ENCODE measurements at regions not wholly inside any gene's neighbourhood (a gene's known extent, or its start where the extent isn't known, plus 50 kb on each side); places are given as distances from the start of the nearest gene placed in this dataset.

DNA sequence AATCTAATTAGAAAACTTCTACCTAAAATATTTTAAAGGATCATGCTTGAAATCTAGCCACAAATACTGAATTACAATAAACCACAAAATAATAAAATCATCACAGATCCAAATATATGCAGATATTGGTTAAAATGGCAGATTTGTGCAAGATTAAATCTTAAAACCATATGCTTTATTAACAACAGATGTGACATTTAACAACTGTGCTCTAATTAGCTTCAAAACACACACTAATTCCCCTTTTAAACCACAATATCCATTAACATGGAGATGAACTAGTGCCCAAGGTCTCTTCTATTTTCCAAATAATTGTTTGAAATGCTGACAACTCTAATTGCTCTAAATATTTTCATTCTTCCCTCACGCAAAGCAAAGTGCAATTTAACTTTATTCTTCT is 1530.3 kb downstream of the SI start:
- TF ChIP-seq POLR2A (IDR thresholded peaks at IDR 0.05) = no peak
- TF ChIP-seq, protein P1, sequence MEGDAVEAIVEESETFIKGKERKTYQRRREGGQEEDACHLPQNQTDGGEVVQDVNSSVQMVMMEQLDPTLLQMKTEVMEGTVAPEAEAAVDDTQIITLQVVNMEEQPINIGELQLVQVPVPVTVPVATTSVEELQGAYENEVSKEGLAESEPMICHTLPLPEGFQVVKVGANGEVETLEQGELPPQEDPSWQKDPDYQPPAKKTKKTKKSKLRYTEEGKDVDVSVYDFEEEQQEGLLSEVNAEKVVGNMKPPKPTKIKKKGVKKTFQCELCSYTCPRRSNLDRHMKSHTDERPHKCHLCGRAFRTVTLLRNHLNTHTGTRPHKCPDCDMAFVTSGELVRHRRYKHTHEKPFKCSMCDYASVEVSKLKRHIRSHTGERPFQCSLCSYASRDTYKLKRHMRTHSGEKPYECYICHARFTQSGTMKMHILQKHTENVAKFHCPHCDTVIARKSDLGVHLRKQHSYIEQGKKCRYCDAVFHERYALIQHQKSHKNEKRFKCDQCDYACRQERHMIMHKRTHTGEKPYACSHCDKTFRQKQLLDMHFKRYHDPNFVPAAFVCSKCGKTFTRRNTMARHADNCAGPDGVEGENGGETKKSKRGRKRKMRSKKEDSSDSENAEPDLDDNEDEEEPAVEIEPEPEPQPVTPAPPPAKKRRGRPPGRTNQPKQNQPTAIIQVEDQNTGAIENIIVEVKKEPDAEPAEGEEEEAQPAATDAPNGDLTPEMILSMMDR (IDR thresholded peaks at IDR 0.05) = no peak

All from heart left ventricle (tissue), 13 donors.